ENCODE measurements at regions not wholly inside any gene's neighbourhood (a gene's known extent, or its start where the extent isn't known, plus 50 kb on each side); places are given as distances from the start of the nearest gene placed in this dataset.

DNA sequence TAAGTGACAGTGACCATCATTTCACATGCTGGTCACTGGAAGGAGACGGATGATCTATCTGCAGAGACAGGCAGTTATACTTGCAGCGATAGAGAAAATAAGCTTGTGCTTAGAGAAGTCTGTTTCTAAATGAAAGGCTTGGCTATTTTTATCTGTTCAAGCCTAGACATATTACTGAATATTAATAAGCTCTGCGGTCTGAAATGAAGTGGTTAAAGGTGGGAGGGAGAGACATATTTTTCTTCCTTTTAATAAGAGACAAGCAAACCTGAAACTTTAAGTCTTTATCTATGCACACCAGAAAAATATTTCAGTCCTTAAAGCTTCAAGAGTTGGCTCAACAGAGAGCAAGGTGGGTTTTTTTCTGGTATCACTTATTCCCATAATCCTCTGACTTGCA, 99.0 kb downstream of the CD200R1L start:
- ATAC-seq (no peak), FAIRE-seq (no peak), DNase-seq (no peak)
- Histone ChIP-seq H3K9me3 (no peaks in the 10 kb centered on the region), H3K27me3 (no peaks in the 10 kb centered on the region), H3K4me1 (no peaks in the 10 kb centered on the region), H3K27ac (no peak overlapping the region), H3K4me3 (no peak overlapping the region), H3K36me3 (no peaks in the 10 kb centered on the region)
- TF ChIP-seq, protein P1, sequence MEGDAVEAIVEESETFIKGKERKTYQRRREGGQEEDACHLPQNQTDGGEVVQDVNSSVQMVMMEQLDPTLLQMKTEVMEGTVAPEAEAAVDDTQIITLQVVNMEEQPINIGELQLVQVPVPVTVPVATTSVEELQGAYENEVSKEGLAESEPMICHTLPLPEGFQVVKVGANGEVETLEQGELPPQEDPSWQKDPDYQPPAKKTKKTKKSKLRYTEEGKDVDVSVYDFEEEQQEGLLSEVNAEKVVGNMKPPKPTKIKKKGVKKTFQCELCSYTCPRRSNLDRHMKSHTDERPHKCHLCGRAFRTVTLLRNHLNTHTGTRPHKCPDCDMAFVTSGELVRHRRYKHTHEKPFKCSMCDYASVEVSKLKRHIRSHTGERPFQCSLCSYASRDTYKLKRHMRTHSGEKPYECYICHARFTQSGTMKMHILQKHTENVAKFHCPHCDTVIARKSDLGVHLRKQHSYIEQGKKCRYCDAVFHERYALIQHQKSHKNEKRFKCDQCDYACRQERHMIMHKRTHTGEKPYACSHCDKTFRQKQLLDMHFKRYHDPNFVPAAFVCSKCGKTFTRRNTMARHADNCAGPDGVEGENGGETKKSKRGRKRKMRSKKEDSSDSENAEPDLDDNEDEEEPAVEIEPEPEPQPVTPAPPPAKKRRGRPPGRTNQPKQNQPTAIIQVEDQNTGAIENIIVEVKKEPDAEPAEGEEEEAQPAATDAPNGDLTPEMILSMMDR (IDR thresholded peaks at IDR 0.05) = no peak
- WGBS, 2 donors = 81 to 92% methylated on average over 3 of the region's 3 CpGs
- intact Hi-C loops (cut with DNase I) = no loop called here

DNA sequence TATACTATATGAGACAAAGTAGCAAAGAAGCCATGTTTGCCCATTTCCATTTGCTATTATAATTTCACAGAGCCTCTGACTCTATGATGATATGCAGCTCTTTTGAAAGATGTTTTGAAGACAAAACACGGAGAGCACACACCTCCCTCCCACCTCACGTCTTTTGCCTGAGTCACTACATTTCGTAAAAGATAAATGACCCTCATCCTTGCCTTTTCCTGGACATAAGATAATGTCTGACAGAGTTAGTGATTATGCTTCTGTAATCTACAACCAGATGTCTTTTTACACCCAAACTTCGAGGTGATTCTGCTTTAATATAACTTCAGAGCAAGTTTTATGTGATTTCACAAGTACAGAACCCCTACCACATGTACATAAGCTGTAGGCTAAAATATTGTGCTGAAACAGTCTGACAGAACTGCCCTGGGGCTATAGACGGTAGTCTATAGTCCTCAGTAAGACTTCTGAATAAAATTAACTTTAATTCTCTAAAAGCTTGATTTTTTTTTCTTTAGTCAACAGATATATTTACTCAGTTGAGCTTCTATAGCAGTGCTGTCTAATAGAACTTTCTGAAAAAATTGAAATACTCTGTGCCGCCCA, 99.9 kb downstream of the CD200R1L start:
- intact Hi-C loops (cut with DNase I) = no loop called here
- Histone ChIP-seq H3K27ac (no peak overlapping the region), H3K4me3 (no peak overlapping the region), H3K9me3 (no peaks in the 10 kb centered on the region), H3K27me3 (no peaks in the 10 kb centered on the region), H3K36me3 (no peaks in the 10 kb centered on the region), H3K4me1 (no peaks in the 10 kb centered on the region)
- 45 to 47% methylated on average over 6 of the region's 6 CpGs for WGBS, 2 donors
- TF ChIP-seq, protein P1 (IDR thresholded peaks at IDR 0.05) = no peak
- no peak for ATAC-seq
- FAIRE-seq = no peak
- DNase-seq = no peak

DNA sequence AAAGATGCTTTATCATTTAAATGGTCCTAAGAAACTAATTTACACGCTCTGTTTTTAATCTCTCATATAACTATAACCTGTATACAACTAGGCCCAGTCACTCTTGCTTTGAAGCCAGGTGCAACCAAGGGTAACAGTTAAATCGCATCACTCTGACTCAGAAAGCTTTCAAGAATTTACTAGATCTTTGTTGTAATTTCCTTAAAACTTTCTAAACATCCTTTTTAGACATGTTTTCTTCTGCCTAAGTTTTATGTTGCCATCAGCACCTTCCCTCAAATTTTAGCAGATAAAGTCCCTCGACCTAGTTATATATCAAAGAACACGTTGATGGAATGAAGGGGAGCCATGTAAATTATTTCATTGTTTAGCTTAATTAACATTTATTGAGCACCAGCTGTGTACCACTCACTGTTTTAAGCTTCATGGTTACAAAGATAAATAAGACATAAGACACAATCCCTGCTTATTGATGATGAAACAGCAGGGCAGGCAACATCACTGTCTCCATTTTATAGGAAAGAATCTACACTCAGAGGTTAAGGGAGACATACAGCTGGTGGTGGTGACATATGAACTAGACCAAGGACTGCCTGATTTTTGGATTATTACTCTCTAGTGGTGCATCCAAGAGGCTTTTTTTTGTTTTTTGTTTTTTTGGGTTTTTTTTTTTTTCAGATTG, 101.0 kb downstream of the CD200R1L start:
- Histone ChIP-seq H3K27me3 (no peaks in the 10 kb centered on the region), H3K9me3 (no peaks in the 10 kb centered on the region), H3K36me3 (no peaks in the 10 kb centered on the region), H3K4me3 (no peak overlapping the region), H3K4me1 (no peaks in the 10 kb centered on the region), H3K27ac (no peak overlapping the region)
- WGBS, 2 donors = 61 to 85% methylated on average over 4 of the region's 4 CpGs
- intact Hi-C loops (cut with DNase I) = no loop called here
- no peak for FAIRE-seq
- TF ChIP-seq, protein P1 (IDR thresholded peaks at IDR 0.05) = no peak
- ATAC-seq = no peak
- DNase-seq = no peak

DNA sequence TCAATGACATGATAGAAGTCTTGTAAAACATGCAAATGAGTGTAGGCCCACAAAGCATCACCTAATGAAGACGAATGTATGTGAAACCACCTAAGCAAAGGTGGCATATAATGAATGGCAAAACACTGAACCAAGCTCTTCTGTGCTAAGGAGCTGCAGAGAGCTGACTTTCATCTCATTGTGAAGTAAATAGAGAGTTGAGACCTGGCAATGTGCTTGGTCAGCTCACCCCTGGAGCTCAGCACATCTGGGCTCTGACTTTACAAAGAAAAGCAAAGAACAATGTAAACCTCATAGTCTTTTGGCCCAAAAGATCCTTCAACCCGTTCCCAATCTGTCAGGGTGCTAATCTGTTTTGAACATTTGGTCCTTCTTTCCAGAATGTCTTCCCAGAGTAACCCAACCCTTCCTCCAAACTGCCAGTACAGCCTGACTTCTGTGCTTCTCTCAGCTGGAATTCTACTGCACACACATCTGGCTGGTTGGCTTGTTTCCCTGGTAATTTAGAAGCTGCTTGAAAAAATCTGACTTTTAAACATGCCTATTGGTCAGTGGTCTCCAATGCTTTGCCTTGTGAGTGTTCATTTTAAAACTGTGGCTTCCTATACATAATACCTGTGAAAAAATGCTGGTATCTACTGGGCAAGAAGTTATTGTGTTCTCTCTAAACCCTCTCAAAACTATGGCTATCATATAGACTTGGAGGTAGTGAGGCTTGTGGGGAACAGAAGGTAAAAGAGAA, 101.7 kb downstream of the CD200R1L start:
- intact Hi-C loops (cut with DNase I) = no loop called here
- Histone ChIP-seq H3K4me1 (no peaks in the 10 kb centered on the region), H3K27ac (no peak overlapping the region), H3K9me3 (no peaks in the 10 kb centered on the region), H3K27me3 (no peaks in the 10 kb centered on the region), H3K36me3 (no peaks in the 10 kb centered on the region), H3K4me3 (no peak overlapping the region)
- FAIRE-seq (no peak), DNase-seq (no peak), ATAC-seq (no peak)
- TF ChIP-seq, protein P1 (IDR thresholded peaks at IDR 0.05) = no peak
- 39 to 43% methylated on average over 2 of the region's 2 CpGs for WGBS, 2 donors

DNA sequence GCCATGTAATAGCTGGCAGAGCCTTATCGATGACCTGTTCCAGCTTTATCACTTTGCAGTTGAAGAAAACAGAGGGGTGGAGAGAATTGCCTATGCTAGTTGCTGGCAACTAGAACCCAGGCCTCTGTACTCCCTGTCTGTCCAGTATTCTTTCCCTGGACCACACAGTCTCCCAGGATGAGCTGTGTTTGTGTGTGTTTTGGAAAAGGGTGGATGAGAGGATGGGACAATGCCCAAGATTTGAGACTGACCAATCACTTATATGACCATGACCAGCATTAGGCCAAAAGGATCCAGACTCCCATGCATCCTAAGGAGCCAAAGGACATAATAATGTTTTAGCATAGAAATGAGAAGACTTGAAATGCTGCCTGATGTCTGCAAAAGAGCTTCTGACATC, 102.6 kb downstream of the CD200R1L start:
- FAIRE-seq = no peak
- no peak overlapping the region for H3K27ac ChIP-seq
- no peaks in the 10 kb centered on the region for H3K4me1 ChIP-seq
- no peak for ATAC-seq
- TF ChIP-seq, protein P1 (IDR thresholded peaks at IDR 0.05) = no peak
- H3K4me3 ChIP-seq = no peak overlapping the region
- no peaks in the 10 kb centered on the region for H3K36me3 ChIP-seq
- intact Hi-C loops (cut with DNase I) = no loop called here
- no peak for DNase-seq
- no peaks in the 10 kb centered on the region for H3K27me3 ChIP-seq
- WGBS, 2 donors = 32 to 48% methylated on average over 1 of the region's 1 CpG
- H3K9me3 ChIP-seq = no peaks in the 10 kb centered on the region
